HK-2 (cell line): ENCODE measurements at regions not wholly inside any gene's neighbourhood (a gene's known extent, or its start where the extent isn't known, plus 50 kb on each side); places are given as distances from the start of the nearest gene placed in this dataset.

Experiments used
- DNase-seq: peaks from one replicate; pipeline ENCODE4 v3.0.0-alpha.2; 2018; ENCODE audit not compliant: unreplicated experiment

DNA sequence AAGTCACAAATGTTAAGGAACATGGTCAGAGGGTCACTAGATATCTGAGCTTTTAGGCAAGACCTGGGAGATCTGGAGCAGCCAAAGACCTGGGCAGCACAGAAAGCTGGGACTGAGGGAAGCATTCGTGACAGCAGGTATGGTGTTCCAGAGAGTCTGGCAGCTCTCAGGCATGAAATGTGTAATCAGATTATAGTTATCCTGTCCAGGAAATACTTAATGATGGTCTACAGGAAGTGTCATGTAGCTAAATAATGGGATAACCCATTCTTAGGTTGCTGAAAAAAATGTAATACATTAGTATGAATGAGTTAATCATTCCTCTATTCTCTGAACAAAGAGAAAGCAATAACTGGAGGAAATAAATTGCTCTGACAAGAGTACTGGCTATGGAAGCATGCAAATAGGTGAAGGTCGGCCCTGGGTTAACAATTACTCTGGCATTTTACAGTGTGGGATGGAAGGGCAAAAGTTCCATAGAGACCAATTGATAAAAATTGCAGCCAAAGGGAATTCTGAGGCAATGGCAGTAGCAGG lies 740.5 kb downstream of the CBLN4 start:
- no peak for DNase-seq

DNA sequence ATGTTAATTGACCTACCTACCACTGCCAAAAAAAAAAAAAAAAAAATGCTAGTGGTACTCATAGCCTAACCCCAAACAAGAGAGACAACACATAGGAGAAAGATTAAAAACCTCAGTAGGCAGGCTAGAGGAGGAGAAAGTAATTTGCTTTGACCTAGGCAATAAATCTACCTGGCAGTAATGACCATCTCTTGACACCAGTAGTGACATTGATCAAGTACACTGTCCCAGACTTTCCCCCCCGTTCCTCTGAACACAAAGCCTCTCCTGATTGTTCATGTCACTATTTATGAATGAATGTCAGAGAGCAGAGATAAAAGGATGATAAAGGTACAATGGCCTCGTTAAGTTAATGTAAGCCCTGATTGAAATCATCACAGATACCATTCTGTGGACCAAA lies 746.8 kb downstream of the CBLN4 start:
- no peak for DNase-seq

DNA sequence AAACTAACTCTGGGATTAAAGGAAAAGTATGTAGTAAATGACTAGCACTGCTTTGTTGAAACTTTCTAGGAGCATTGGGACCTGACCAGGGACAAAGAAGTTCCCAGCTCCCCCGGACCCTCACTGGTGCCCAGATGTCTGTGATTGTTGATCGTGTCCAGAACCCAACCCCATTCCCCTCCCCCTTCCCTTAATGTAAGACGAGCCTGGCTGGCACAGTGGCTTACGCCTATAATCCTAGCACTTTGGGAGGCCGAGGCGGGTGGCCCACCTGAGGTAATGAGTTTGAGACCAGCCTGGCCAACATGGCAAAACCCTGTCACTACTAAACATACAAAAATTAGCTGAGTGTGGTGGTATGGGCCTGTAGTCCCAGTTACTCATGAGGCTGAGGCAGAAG lies 750.3 kb downstream of the CBLN4 start:
- DNase-seq, result no peak

DNA sequence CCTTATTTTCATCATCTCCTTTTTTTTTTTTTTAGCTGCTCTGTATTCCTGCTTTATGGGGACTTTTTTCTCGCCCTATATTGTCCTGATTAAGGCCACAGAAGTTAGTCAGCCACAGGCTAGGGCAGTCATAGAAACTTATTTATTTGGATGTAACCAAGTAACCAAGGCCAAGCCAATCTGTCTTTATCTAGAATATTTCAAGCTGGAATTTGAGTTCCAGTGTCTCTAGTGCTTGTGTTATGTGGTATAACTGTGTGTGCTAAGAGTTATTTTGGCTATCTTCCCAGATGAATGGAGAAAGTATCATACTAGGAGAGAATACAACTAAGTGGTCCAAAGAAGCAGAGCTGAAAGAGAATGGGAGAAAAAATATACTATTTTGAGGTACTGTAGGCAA lies 751.5 kb downstream of the CBLN4 start:
- DNase-seq, result no peak

DNA sequence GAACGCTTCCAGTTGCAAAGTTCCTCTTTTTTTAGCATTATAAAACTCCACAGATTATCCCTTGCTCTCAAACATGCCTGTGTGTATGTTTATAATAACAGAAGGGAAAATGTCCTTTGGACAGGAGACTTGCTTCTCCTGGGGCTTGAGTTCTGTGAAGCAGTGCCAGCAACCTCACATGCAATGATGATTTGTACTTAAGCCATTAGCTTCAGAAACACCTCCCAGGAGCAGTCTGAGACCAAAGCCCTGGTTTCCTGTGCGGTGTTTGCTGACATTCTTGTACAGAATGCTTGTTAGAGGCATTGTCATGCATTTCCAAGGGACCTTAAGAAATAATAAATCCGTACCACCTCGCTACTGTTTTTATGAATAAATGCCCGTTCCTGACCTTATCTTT lies 752.8 kb downstream of the CBLN4 start:
- DNase-seq, result no peak

DNA sequence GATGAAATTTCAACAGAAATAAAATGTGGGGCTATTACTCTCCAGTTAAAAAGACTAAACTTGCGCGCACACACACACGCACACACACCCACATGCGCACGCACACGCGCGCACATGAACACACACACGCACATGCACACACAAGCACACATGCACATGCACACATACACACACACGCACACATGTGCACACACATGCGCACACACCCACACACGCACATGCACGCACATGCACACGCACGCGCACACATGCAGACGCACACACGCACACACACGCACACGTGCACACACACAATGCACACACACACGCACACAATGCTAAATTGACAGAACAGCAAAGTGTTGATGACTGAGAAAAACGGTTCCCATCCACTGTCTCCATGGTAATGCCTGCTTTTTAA lies 754.1 kb downstream of the CBLN4 start:
- no peak for DNase-seq

DNA sequence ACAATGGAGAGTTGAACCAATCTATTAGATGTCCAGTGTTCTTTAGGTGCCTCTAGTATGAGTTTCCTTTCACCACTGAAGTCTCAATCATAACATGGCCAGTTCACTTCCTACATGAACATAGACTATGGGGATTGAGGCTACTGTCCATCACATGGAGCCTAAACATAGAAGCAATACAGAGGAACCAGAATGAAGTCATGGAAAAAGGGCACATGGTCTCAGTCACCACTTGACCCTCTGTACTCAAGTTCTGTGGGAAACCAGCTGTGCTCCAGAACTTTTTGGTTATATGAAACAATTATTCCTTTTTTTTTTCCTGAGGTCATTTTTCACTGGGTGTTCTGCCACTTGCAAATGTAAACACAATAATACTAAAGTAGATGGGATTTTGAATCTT lies 762.5 kb downstream of the CBLN4 start:
- no peak for DNase-seq

DNA sequence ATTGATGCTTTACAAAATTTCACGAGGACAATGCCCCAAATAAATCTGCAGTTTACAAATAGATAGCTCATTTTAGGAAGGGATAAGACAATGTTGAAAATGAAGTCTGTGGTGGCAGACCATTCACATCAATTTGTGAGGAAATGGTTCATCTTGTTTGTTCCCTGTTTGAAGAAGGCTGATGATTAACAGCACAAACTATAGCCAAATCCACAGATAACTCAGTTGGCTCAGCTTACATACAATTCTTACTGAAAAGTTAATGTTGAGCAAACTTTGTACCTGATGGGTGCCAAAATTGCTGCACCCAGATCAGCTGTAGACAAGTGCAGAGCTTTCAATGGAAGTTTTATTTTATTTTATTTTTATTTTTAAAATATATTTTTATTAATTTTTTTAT lies 763.9 kb downstream of the DOK5 start:
- no peak for DNase-seq

DNA sequence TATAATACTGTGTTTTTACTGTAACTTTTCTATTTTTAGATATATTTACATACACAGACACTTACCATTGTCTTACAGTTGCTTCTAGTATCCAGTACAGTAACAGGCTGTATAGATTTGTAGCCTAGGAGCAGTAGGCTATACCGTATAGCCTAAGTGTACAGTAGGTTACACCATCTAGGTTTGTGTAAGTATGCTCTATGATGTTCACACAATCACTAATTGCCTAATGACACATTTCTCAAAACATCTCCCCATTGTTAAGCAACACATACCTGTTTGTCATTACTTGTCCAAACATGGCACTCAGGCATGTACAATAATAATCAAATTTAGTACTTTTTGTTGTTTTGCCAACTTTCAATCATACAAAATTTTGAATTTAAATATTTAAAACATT lies 757.3 kb downstream of the DOK5 start:
- no peak for DNase-seq

DNA sequence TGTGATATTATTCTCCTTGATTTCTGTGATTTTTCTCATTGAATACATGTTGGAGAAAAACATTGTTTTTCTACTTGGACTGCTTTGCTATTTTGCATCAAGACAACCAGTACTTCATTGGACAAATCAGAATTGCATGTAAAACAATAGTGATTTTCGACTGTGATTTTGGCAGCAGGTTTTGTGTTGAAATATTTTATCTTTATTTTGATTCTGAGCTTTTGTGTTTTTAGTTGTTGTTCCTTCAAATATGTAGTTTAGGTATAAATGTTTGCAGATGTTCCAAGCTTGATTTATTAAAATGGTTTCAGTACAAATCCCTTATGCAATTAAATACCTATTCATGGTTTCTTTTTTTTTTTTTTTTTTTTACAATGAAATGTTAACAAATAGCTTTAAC lies 754.1 kb downstream of the DOK5 start:
- no peak for DNase-seq

DNA sequence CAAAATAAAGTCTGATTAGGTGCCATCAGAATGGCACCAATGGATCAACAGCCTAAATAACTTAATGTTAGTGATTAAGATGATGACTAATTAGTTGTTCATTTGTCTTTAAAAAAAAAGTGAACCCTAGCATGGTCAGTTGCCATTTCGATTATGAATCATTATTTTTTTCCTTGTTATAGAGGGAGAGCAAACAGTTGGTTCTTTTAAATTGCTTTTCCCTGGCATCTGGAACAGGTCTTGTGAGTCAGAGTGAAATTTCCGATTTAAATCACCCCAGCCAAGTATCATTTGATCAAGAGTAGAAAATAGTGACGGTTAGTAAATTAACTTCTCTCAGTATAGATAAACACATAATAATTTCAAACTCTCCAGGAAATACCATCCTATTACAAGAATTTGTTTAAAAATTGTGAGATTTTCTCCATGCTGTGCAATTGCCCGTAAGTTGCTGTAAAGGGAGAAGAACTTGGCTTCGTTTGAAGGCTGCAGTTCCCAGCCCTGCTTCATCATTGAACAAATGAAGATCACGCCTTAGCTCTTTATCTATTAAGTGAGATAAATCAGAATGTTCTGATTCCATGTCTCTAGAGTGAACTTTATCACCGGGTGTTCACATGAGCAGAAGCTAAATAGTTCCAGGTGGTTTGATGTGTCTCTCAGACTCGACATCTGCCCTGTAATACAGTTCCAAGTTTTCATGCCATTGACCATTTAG lies 741.3 kb downstream of the DOK5 start:
- no peak for DNase-seq

DNA sequence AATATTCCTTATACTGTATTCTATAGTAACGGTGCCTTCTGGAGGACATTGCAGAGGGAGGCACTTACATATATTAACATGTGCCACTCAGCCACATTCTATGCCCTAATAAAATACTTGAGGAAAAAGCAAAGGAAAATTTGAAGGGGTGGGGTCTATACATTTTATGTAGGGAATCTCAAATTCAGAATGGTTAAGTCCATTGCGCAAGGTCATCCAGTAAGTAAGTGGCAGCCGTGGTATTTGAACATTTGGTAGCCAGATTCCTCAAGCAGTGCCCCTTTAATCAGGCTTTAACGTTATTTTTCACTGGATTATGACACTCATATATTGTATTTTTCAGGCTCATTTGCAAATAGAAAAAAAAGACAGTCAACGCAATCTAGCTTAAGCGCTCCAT lies 738.3 kb downstream of the DOK5 start:
- DNase-seq, result no peak

DNA sequence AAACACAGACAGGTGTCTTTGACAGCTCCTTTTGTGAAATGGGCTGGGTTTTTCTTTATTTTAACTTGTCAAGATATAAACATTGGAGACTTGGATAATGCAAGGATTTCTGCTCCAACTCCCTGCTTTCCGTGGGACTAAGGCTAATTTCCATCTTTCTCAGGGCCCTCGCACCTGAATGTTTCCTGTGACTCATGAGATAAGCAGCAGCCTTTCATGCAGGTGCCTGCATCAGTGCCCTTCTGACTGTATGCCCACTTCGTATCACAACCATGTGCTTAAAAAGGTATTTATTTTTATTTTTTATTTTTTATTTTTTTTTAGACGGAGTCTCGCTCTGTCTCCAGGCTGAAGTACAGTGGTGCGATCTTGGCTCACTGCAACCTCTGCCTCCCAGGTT lies 736.1 kb downstream of the DOK5 start:
- no peak for DNase-seq

DNA sequence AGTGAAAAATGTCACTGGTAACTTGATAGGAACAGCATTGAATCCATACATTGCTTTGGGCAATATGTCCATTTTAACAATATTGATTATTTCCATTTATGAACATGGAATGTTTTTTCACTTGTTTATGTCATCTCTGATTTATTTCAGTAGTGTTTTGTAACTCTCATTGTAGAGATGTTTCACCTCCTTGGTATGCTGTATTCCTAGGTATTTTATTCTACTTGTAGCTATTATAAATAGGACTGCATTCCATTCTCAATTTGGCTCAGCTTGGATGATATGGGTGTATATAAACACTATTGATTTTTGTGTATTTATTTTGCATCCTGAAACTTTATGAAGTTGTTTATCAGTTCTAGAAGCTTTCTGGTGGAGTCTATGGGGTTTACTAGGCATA lies 730.3 kb downstream of the DOK5 start:
- DNase-seq, result no peak

DNA sequence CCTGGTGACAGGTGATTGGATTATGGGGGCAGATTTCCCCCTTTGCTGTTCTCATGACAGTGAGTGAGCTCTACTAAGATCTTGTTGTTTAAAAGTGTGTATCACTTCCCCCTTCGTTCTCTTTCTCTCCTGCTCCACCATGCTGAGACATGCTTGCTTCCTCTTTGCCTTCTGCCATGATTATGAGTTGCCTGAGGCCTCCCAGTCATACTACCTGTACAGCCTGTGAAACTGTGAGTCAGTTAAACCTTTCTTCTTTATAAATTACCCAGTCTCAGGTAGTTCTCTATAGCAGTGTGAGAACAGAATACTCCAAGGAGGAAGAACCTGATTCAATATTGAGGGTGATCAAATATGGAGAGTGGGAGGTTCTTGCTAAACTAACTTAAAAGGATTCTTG lies 724.9 kb downstream of the DOK5 start:
- no peak for DNase-seq

DNA sequence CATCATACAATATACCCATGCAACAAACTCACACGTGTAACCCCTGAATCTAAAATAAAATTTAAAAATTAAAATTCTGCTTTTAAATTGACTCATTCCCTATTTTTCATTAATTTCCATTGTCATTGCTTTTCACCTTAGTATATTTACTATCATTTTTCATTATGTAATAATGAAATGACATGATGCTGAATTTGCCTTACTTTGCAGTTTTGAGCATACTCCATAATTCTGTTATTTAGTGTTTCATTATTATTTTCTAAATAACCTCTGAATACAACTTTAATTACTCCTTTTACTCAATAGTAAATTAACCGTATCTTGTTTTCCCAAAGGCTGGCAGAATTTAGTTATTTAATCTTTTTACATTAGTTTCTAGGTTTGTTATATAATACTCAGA lies 719.6 kb downstream of the DOK5 start:
- no peak for DNase-seq

DNA sequence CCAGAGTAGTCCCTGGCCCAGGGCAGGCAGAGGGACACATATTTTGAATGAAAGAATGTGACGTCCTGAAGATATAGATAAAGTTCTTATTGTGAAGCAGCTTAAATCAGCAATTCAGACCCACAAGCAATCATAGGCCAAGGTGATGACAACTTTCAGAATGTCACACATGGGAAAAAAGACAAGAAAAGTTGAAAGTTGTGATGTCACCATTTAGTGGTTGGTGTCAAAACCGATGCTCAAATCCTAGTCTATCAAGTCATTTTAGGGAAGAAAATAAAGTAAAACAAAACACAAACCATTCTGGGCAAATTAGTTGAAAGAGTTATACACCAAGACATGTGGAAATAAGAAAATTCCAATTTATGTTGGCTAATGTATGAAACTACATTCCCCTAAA lies 710.8 kb downstream of the DOK5 start:
- no peak for DNase-seq

DNA sequence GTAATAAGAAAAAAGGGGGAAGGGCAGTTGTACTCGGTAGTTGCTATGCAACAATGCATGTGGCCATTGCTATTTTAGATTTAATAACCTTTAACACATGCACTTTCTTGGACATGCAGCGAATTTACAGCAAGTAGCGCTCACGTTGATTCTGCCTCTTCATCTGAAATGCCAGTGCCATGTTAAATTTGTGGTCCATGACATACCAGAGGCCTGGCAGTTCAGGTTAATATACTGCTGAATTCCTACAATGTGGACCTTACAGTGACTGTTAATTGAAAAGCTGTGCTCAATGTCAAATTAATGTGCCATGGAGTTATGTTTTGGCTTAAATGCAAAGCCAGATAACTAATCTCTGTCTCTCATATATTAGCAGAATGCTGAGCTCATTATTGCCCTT lies 699.7 kb downstream of the DOK5 start:
- no peak for DNase-seq

DNA sequence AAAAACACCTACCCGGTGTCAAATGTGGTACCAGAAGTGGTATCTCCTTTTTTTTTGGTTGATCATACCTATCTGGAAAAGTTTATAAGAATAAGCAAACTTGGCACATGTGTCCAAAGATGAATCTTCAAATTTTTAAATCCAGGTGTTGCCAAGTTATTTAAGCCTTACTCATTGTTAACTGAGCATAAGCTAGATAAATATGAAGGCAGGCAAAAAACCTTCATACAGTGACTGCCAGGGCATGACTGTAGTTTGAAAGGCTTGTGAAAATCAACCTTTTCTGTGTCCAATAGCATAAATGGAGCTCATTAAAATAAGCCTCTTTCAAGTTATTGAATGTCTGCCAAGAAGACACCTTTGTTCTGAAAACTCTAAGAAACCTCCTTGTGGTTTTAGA lies 699.2 kb downstream of the DOK5 start:
- no peak for DNase-seq

DNA sequence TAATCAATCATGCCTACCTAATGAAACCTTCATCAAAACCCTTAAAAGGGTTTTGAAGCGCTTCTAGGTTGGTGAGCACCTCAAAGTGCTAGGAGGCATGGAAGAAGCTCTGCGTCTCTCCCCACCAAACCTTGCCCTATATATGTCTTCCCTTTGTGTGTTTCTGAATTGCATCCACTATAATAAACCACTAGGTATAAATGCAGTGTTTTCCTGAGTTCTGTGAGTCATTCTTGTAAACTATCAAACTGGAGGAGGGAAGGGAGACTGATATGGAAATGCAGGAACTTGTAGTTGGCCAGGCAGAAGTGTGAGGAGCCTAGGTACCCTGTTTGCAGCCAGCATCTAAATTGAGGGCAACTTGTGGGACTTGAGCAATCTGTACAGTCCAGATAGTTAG lies 698.8 kb downstream of the DOK5 start:
- no peak for DNase-seq

DNA sequence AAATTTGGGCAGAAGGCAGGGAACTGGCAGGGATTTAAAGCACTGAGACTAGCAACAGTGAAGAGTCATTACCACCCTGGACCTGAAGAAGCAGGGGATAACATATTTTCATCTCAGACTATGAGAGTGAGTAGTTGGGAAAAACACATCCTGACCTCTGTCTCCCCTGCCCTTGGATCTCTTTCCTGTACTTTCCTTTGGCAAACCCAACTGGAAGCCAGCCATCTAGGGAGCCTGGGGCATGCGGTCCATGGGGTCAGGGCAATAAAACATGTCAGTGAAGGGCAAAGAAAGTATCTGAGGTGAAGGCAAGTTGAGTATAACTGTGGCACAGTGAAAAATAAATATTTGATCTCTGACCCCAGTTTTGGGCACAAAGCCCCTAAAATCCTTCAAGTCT lies 698.2 kb downstream of the DOK5 start:
- DNase-seq, result no peak

DNA sequence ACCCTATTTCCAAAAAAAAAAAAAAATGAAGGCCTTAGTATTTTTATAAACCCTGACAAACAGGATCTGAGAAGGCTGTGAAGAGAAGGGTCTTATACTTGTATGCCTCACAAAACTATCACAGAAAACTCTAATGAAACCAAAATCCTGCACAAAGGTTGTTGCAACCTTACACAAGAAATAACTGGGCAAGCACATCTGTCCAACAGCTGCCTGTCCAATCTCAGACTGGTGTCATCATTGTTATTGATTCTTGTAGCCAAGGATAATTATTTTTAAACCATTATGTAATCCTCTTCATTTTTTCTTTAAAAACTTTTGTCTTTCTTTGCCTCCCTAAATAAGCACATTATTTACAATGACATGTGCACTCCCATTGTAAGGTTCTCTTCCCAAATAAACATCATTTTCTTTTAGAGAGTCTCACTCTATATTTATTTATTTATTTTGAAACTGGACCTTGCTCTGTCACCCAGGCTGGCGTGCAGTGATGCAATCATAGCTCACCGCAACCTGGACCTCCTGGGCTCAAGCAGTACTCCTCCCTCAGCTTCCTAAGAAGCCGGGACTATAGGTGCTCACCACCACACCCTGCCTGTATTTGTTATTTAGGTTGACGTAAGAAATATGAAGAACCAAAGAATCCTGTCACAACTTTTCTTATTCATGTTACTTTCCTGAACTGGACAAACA lies 697.1 kb downstream of the DOK5 start:
- no peak for DNase-seq

DNA sequence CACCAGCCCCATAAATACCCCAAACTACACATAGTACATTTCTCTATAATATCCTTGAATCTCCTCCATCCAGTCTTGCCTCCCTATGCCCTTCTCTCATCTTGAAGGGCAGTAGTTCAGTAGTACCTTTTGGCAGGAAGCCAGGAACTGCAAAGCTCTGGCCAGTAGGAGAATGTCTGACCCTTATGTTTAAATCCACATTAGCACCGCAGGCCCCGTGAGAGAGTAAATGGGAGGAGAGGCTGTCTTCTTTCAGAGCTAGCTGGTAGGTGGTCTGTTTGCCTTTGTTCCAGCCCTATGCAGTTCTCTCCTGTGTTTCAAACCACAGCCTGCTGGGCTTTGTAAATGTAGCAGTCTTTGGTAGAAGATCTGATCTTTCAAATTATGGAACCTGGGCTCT lies 690.7 kb downstream of the DOK5 start:
- no peak for DNase-seq

DNA sequence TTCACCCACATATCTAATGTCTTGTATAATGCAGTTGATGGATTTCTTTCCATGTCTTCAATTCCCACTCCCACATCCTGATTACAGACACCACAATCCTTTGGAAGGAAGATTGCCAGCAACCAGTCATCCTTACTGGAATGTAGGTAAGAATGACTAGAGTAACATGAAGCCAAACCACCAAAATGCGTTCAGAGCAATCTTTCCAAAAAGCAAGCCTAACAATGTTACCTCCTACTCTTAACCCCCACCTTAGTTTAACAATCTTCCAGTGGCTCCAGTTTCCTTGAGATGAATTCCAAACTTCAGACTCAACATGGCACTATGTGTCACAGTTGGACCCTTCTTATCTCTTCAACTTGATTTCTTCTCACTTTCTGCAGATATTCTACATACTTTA lies 685.6 kb downstream of the DOK5 start:
- no peak for DNase-seq
